GM23338 (cell line): ENCODE measurements at regions not wholly inside any gene's neighbourhood (a gene's known extent, or its start where the extent isn't known, plus 50 kb on each side); places are given as distances from the start of the nearest gene placed in this dataset.

Source experiments
- CTCF ChIP-seq, 2 experiments: fragments of 200-600 bp in 1 of 2; sonication (generic) in 1 of 2; conservative IDR thresholded peaks; 2 replicates each; pipeline versions ENCODE4 v1.5.1 to v1.6.1; 2016 to 2017; ENCODE audit warnings: antibody characterized with exemption in 2 of 2, low read depth in 2 of 2, mild to moderate bottlenecking in 2 of 2, moderate library complexity in 1 of 2
- NANOG ChIP-seq: IDR thresholded peaks from 2 replicates; pipeline ENCODE4 v1.6.1; 2016; ENCODE audit warnings: antibody characterized with exemption, borderline replicate concordance

GRCh38 chr10:120018695-120019094 is 126.2 kb downstream of the SEC23IP start:
- TF ChIP-seq CTCF (conservative IDR thresholded peaks at IDR 0.05; ENCODE audit: low read depth in 2 of 2) (no peak), NANOG (no peak)
